NCI-H2196 (cell line): ENCODE measurements at regions not wholly inside any gene's neighbourhood (a gene's known extent, or its start where the extent isn't known, plus 50 kb on each side); places are given as distances from the start of the nearest gene placed in this dataset.

ENCODE experiments used
- DNase-seq: peaks from one replicate; lab custom pipeline; 2025; ENCODE audit not compliant: unreplicated experiment; lab: John Stamatoyannopoulos, UW

DNA sequence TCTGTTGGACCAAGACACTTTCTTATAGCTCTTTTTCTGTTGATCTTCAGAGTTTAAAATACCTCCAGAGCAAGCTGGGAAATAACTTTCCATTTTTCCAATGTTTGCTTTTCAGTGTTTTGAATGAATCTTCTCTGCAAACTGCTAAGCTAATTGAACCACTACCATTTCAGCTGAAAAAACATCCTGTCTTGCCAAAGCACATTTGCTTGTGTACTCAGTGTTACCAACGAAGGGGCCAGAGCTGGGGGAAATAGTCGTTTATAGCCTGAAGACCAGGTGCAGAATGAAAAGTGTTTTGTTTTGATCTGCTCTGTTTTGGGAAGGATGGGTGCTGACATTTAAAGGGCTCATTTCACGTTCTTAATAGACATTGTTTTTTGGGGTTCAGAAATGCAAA, 88.4 kb upstream of the CLNK start:
- peak; percentile 55 for DNase-seq

DNA sequence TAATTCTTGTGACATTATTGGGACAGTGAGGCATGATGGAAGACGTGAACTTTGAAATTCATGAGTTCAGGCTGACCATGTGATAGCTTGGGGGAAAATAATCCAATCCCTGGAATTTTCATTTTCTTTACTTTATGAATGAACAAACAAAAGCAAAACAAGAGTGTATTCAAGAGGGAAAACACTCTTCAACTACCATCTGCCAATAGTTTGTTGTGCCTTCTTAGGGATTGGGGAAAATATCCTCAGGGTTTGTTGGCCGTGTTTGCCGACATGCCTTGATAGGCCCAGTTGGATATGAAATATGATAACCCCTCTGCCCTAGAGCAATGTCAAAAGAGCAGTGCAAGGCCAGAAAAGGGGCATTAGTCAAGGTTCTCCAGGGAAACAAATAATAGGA, 80.8 kb upstream of the CLNK start:
- DNase-seq = no peak

DNA sequence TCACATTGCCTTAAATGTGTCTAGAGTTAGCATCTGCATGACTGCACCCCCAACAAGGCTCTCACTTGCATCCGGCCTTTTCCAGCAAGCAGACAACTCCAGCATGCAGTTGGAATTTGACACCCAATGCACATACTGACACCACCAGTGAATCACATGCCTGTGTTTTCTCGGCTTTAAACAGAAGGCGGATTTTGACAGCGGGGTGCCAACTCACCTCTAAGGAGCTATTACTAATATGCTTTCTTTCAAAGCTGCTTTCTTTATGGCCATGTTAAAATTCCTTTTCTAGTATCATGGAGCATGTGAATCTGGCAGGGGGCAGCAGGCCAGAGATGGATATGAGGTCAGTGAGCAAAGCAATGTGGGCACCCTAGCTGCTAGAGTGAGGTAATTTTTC, 78.0 kb upstream of the CLNK start:
- peak; percentile 56 for DNase-seq

DNA sequence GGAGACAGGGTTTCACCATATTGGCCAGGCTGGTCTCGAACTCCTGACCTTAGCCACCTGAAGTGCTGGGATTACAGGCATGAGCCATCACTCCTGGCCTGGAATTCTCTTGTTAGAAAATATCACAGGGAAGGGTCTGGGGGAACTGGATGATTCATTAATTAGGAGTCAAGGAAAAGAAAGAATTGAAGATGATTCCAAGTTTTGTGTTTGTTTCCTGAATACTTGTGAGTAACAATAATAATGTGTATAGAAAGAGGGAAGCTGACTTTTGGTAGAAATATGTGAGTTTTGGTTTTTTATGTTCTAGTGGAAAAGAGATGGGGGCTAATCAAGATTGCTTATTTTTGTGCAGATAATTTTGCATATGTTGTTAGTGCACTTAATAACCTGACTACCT, 77.3 kb upstream of the CLNK start:
- DNase-seq = no peak

DNA sequence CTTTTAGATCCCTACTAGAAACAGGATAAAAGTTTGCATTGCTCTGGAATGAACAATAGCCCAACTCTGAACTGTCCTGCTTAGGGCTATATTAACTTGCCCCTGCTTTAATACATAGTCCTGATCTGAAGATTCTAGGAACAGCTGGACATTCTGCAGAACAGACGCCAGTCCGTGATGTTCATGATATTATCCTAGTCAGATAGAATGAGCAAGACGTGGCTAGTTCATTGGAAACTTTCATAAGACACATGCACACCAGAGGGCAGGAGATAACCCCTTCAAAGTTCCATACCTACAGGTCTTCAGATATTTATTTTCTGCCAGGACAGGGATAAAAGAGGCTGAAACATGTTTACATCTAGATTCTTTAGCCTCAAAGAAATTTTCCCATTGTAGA, 75.5 kb upstream of the CLNK start:
- DNase-seq = no peak

DNA sequence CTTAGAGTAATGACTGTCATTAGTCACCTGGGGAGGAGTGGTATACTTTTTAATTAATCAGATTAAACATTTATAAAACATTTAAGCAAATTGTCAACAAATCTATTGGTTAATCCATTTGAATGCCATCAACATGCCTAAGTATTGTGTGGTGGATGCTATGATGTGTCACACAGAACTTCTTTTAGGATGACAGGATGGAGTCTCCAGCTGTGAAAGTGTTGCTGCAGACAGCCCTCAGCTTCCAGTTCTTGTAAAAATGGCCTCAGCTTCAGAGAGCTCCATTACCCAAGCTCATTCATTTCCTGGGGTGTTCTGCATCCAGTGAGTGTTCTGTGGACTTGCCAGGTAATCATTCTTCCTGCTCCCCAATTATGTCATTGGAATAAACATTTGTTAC, 74.3 kb upstream of the CLNK start:
- DNase-seq = no peak

DNA sequence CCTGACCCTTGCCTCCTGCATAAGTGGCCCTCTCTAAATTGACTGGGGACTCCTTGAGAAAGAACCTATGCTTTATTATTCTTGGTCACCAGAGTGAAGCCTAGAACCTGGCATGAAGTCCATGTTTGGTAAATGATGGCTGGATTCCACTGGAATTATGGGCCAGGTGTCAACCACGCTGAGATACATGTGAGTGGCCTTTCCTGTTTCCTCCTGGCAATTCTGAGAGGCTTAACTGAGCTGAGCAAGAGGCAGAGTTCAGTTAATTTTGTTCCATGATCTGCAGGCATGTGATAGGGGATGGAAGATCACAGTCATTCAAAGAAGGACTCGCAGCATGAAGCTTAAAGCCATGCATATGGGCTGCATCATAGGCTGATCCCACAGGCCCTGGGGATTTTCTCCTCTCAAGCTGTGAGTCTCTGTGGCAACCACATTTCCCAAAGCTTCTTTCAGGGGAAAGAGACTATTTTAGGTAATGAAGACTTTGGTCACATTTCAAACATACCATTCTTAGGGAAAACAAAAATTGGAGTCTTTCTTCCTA, 69.4 kb upstream of the CLNK start:
- DNase-seq = peak; percentile 21

DNA sequence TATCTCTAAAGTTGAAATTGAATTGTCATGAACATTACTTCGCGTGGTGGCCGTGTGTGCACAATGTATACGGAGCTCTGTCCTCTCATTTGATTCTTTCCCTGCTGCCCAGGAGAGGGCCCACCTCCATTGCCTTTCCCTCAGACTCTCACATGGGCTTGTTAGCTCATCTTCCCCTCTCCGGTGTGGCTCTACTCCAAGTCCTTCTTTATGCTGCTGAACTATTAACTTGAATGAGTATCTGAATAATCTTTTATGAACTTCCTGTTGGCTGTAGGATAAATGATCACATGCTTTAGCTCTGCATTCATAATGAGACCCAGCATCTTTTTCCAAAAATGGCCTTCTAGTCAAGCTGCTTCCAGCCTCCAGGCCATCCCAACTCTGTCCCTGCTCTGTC, 68.8 kb upstream of the CLNK start:
- peak; percentile 45 for DNase-seq

DNA sequence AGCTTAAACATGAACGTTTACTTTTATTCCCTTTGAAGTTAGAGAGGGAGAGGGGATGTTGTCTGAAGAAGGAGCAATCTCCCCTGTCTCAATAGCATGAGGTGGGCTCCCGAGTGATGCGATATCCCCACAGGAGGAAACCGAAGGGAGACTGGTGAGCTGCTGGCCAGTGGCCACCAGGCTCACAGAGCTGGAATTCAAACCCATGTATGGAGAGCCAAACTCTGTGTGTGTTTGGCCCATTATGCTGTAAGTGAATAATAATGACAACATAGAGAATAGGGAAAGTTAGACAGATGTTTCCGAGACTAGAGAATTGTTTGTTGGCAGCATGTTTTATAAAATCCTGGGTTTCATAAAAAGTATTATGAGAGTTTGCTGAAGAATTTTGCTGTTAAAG, 66.1 kb upstream of the CLNK start:
- DNase-seq = no peak

DNA sequence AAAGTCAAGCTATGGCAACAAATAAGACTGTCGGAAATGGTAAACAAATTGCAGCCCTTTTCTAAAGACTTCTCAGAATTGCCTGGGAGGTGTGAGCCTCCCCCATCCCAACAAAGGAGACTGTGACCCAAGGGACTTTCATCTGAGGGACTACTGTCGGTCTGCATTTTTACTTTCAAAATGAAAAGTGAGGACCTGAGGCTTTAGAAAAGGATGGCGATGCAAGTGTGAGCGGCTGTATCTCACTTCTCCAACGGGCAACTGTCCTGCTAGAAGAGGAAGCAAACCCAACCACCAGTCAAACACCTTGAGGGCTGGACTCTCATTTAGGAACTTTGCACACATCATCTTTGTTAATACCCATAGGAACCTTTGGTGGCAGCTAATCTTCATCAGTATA, 62.6 kb upstream of the CLNK start:
- no peak for DNase-seq

DNA sequence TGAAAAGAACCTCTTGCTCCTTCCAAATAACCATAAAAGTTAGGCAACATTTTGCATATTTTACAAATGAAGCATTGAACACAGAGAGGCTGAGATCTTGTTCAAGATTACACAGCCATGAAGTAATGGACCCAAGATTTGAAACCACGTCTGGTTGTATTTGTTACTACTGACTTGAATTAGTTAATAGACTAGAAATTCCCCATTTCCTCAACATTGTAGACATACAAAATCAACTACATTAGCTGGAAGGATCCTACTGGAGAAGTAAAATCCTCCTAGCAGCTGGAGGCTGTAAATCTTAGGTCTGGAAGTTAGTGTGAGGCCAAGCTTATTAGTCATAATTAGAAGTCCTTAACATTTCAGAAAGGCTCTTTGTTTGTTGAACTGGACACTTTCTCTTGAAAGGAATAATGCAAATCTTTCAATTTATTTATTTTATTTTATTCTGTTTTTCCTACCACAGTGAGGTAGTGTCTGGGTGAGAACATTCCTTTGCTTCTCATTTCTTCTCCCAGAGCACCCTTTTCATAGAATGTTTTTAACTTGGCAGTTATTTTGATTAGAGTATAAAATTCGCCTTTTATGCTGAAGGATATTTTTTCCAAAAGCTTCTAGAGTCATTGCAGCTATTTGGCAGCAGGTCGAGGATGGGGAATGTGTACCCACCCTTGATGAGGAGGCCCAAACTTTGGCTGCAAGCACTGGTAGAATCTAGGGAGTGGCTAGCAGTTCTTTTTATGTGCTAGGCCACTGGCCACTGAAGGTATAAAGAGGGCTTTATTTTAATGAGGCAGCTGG, 62.0 kb upstream of the CLNK start:
- DNase-seq = no peak

DNA sequence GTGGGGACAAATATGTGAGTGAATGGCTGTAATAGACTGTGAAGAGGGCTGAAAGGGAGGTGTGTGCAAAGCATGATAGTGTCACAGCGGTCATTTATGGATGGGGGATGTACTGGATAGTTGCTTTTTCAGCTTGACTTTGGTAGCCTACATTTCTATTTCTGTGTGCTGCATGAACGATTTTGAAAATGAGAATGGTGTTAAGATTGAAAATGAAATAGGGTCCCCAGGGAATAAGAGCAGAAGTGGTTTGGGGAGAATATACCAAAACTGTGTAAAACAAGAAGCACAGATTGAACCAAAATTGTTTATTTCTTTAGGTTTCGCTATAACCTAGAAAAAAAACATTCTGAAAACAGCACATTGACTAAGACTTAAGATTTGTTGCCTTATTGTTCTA, 58.8 kb upstream of the CLNK start:
- DNase-seq = no peak

DNA sequence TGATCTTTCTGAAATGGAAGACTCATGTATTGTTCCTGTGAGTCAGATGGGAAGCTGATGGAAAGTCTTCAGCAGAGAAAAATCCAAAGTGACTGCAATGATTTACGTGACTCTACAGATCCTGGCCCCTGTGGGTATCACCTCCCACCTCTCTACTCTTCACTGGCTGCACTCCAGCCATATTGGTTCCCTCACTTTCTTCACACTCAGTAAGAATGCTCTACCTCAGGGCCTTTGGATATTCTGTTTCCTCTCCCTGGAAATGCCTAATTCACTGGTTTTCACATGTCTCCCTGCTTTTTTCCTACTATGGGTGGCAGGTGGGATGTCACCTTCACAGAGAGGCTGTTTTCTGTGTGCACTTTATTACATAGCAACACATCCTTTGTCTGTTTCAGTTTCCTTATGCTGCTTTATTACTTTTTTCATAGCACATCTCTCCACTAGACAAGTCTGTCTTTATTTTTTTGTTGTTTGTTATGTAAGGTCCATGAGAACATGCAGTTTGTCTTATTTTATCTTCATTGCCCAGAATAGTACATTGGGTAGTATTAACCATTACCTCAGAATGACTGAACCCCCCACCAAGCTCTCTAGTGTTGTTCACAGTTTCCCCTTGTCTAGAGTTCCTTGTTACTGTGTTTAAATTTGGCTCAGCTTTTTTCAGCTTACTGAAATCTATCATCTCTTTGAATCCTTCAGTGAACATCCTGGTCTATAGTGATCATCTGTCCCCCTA, 57.6 kb upstream of the CLNK start:
- DNase-seq = no peak

DNA sequence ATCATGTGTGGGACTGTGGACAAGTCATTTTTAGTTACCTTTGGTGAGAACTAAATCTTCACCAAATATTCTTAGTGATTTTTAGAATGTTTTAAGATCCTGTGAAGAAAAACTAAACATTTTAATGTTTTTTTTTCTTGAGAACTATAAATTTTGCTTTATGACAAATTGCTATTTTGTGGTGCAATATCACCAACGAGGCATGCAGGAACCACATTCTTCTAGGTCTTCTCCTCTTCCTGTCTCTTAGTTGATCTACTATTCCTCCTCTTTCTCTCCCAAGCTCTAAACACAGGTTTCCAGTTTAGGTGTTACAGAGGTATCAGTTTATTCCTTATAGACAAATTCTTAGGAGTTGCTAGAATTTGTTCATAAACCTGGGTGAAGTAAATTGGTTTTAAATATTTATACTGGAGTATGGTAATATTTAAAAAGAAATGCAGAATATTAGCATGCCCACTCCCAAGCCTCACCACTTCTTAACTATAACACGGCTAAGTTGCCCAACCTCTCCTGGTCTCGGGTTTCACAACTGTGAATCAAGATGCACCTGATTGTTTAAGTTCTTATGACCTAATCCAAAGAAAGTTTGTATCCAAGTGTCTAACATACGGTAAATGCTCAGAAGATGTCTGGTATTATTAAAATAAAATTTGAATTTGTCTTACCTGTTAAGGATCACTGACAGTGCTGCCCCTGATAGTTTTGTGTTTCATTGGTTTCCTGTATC, 56.5 kb upstream of the CLNK start:
- DNase-seq = no peak

DNA sequence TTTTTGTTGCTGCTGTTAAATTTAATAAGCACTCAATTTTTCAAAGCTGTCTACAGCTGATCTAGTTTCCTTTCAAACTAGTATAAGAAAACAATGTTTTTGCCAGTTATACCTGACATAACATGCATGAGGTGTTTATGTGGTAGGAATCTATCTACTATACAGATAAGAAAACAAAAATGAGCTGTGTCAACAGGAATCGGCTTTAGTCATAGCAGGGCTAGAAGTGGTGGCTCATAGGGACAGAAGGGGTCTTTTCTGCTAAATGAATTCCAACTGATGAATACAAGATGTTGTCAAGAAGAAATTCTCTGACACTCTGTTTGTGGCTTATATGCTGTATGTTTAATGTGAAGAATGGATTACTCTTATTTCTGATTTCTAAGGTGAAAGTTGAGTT, 55.7 kb upstream of the CLNK start:
- DNase-seq = no peak

DNA sequence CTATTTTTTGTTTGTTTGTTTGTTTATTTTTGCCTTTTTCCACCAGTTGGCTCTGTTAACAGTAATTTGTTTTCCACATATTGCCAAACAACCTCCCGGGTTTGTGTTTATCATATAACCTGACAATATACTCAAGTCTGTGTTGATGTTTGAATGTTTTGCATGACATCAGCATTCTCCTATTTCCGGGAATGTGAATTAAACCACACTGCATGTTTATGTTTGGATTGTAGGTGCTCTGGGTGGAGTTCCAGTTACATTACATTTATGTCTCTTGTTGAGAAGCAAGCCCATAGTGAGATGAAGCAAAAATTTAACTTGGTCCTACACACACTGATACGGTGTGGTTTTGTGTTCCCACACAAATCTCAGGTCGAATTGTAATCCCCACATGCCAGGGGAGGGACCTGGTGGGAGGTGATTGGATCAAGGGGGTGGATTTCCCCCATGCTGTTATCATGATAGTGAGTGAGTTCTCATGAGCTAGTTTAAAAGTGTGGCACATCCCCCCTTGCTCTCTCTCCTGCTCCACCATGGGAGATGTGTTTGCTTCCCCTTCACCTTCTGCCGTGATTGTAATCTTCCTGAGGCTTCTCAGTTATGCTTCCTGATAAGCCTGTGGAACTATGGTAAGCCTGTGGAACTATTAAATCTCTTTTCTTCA, 54.4 kb upstream of the CLNK start:
- no peak for DNase-seq

DNA sequence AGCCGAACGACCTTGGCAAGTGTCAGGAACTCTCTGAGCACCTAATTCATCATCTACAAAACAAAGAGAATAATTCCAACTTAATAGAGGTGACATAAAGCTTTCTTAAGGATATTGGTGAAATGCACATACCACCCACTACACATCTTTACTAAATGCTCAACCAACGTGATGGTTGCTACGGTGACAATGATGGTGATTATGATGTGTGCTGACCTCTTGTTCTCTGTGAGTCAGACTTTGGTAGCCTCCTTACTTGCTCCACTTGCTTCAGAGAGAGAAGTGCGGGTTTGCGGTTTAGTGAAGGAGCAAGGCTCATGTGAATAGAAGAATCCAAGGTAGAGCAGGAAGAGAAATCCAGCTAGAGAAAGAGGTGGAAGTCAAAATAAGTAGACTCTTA, 52.8 kb upstream of the CLNK start:
- DNase-seq = peak; percentile 6

DNA sequence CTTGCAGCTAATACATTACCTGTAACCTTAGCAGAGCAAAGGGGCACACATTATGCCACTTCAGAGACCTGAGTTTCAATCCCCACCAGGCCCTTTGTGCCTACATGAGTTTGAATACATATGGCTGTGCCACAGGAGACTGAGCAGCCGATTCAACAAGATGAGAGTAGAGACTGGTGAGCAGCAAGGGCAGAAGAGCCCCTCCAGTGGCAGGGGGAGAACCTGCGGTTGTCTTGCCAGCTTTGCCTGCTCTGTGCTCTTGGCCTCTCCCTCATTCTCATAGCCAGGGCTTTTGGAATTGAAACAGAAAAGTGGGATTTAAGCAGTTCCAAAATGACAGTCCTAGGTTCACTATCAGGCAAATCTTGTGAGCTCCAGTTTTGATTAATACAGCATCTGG, 52.3 kb upstream of the CLNK start:
- no peak for DNase-seq

DNA sequence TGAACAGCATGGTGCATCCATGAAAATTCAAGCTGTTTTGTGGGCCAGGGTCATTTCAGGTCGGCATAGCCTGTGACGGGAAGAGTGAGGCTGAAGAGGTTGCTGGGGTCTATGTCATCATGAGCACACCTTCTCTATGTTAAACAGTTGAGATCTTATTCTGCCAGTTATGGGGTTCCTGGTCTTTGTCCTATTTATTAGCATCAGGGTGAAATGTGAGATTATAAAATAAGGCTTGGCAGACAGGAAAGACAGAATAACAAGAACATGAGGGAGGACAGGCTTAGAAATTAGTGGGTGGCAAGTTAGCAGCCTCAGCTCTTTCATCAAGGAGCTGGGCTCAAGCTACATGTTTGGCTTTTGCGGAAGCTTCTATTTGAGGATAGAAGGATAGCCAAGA, 51.7 kb upstream of the CLNK start:
- DNase-seq = no peak

DNA sequence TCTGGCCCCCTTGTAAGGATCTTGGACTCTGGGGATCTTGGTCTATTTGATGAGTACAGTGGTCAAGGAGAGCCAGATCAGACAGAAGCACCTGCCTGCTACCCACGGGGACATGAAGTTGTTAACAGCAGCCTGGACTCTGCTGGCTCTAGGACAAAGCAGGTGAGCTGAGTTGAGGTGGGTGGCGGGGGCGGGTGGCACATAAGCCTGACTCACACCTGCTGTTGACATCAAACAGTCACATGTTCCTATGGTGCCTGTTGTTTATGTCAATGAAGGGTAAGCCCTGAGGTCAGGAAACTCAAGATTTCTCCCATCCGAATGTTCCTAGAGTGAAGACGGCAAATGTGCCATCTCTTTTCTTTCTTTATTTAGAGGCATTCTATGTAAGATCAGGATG, 50.1 kb upstream of the CLNK start:
- DNase-seq = peak; percentile 31
